GM12873 (cell line): ENCODE measurements at regions not wholly inside any gene's neighbourhood (a gene's known extent, or its start where the extent isn't known, plus 50 kb on each side); places are given as distances from the start of the nearest gene placed in this dataset.

Experiments
- TF ChIP-seq, protein P1 (sequence below): IDR thresholded peaks from 2 replicates; pipeline ENCODE4 v1.5.1; 2012; ENCODE audit warnings: low read depth, mild to moderate bottlenecking, moderate library complexity, low read length, control low read depth; ENCODE audit not compliant: insufficient read depth; ENCODE audit errors: missing control alignments

DNA sequence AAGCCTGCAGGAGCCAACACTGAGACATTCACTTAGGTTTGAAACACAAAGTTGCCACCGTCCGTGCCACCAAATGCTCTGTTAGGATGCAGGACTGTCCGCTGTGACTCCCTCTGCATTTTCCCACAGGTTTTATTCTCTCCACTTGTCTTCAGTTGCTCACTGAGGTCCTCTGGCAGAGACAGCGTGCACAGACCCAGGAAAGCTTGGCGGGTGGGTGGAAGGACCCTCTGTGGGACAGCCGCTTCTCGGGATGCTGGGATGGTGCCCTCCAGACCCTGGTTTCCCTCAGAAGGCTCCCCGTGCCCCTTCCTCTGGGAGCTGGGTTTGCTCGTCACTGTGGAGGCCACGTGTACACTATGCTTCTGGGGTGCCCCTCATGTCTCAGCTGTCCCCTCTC is 733.6 kb downstream of the GALR1 start:
- TF ChIP-seq, protein P1, sequence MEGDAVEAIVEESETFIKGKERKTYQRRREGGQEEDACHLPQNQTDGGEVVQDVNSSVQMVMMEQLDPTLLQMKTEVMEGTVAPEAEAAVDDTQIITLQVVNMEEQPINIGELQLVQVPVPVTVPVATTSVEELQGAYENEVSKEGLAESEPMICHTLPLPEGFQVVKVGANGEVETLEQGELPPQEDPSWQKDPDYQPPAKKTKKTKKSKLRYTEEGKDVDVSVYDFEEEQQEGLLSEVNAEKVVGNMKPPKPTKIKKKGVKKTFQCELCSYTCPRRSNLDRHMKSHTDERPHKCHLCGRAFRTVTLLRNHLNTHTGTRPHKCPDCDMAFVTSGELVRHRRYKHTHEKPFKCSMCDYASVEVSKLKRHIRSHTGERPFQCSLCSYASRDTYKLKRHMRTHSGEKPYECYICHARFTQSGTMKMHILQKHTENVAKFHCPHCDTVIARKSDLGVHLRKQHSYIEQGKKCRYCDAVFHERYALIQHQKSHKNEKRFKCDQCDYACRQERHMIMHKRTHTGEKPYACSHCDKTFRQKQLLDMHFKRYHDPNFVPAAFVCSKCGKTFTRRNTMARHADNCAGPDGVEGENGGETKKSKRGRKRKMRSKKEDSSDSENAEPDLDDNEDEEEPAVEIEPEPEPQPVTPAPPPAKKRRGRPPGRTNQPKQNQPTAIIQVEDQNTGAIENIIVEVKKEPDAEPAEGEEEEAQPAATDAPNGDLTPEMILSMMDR = no peak

DNA sequence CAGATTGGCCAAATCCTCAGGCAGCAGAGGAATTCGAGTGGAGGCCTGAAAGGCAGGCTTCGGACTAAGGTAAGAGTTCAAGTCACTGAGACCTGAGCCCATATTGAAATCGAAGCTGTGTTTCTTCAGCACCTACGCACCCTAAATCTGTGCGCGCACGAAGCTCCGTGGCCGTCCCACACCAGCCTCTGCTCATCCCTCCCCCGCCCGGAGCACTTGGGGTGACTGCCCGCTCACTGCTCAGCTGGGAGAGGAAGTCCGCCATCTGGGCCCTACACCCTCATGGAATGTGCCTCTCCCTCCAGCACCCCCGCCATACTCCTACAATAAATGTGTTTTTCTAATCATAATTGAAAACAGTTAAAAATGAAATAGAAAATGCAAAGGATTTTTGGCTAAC is 734.5 kb downstream of the GALR1 start:
- TF ChIP-seq, protein P1 = no peak

DNA sequence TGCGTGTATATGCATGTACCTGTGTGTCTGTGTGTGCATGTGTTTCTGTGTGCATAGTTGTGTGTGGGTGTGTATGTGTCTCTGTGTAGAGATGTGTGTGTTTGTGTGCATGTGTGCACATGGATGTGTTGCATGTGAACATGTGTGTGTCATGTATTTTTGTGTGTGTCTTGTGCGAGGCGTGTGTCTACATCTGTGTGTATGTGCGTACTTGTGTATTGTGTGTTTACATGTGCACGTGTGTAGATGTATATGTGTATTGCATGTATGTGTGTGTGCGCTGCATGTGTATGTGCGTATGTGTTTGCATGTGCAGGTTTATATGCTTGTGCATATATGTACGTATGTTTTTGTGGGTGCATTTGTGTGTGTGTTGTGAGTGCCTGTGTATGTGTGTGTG is 735.2 kb downstream of the GALR1 start:
- TF ChIP-seq, protein P1 = no peak

DNA sequence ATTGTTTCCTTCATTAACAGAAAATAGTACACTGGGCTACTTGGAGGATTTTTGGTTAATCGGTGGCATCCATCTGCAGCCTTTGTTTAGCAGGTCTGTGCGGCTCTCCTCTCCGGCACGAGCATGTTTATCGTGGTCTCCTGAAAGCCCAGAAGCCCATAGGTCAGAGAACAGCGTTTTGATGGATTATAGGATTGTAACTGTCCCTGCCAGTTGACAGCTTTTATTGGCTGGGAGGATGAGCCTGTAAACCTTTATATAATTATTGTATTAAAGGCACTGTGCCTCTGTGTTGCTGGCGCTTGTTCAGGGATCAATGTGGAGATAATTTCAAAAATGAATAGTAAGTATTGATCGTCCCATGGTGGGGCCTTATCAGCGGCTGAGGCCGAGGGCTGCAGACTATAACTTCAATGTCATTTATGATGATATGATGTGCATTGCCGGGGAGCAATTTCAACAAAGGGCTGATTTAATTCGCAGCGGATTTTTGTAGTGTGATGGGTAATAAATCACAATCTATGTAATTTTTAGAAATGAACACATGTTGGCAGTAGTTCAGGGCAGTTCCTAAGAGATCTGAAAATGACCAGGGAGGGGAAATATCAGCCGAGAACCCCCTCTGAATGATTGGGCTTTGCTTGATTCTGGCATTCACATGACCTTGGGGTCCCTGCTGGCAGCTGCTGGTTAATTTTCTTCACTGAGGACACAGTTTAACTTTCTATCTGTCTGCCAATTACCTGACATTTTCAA is 736.1 kb downstream of the GALR1 start:
- TF ChIP-seq, protein P1 = no peak

DNA sequence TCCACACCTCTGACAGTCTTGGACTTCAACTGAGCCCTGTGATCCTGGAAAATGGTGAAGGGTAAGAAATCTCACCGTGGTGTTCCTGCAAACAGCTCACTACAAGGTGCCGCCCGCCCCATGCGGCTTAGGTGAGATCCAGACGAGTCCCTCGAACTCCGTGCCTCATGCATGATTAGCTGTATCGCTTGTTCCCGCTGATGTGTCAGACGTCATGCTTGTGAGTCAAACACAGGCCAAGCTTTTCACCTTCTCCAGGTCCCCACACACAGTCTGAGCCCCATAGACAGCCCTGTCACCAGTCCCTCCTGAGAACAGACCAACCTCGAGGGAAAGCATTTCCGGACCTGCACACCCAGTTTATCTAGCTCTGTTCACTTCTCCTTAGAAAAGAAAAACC is 740.5 kb downstream of the GALR1 start:
- TF ChIP-seq, protein P1 = no peak

DNA sequence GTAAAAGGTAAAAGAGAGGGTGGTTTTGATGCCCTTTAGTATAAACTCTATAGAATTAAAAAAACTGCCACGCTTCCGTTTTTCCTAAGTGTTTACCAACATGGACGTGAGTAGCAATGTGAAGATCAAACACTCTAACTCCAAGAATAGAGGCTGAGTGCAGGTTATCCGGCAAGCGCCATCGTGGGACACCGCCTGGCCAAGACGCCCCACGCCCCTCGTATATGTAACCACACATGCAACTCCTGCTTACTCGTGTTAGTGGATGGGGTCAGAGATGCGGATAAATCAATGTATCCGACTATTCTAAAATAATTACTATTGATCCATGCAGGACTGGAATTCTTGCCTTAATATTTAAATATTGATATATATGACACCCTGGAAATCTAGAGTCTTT is 741.3 kb downstream of the GALR1 start:
- TF ChIP-seq, protein P1 = no peak

DNA sequence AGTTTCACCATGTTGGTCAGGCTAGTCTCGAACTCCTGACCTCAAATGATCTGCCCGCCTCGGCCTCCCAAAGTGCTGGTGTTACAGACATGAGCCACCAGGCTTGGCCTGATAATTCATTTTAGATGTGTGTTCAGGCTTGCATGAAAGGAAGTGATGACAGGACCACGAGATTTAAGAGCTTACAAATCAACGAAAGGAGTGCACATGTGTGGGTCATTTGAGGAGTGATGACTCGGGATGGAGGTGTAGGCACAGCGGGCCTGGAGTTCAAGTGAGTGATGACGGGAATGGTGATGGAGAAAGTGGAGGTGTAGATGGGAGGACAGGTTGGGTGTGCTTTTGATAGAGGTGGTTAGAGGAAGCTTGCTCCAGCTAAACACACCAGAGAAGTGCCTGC is 742.4 kb downstream of the GALR1 start:
- TF ChIP-seq, protein P1 = no peak
